H9 (cell line): ENCODE measurements at regions not wholly inside any gene's neighbourhood (a gene's known extent, or its start where the extent isn't known, plus 50 kb on each side); places are given as distances from the start of the nearest gene placed in this dataset.

Experiments
- DNase-seq: peaks from one replicate; pipeline ENCODE4 v3.0.0-alpha.2; 2017
- H2AFZ ChIP-seq: one replicate; pipeline ENCODE4 v1.6.1; 2013; ENCODE audit warnings: mild to moderate bottlenecking, low read length, control low read depth, moderate library complexity
- H2AK5ac ChIP-seq: 2 replicates; pipeline ENCODE4 v1.6.1; 2013; ENCODE audit warnings: low read length, control low read depth, mixed read lengths; ENCODE audit not compliant: insufficient read length
- H2BK120ac ChIP-seq: one replicate; pipeline ENCODE4 v1.6.1; 2013; ENCODE audit warnings: low read depth, mild to moderate bottlenecking, low read length, control low read depth, inconsistent platforms; ENCODE audit not compliant: poor library complexity, severe bottlenecking
- H2BK12ac ChIP-seq: 2 replicates; pipeline ENCODE4 v1.6.1; 2013; ENCODE audit warnings: low read length, control low read depth, mixed read lengths, low read depth; ENCODE audit not compliant: insufficient read length
- H2BK15ac ChIP-seq: 2 replicates; pipeline ENCODE4 v1.6.1; 2013; ENCODE audit warnings: low read depth, low read length, control low read depth
- H2BK20ac ChIP-seq: one replicate; pipeline ENCODE4 v1.6.1; 2013; ENCODE audit warnings: low read depth, mild to moderate bottlenecking, low read length, control low read depth, inconsistent platforms; ENCODE audit not compliant: poor library complexity, severe bottlenecking
- H2BK5ac ChIP-seq: 2 replicates; pipeline ENCODE4 v1.6.1; 2013; ENCODE audit warnings: low read length, control low read depth, mixed read lengths; ENCODE audit not compliant: insufficient read length
- H3K14ac ChIP-seq: 2 replicates; pipeline ENCODE4 v1.6.1; 2013; ENCODE audit warnings: low read length, control low read depth; ENCODE audit not compliant: insufficient read depth
- H3K18ac ChIP-seq: 2 replicates; pipeline ENCODE4 v1.6.1; 2013; ENCODE audit warnings: low read depth, mild to moderate bottlenecking, mixed read lengths, low read length, control low read depth; ENCODE audit not compliant: insufficient read length
- H3K23ac ChIP-seq: 2 replicates; pipeline ENCODE4 v1.6.1; 2013; ENCODE audit warnings: low read length, control low read depth, mixed read lengths, low read depth; ENCODE audit not compliant: insufficient read length
- H3K23me2 ChIP-seq: 2 replicates; pipeline ENCODE4 v1.6.1; 2013; ENCODE audit warnings: low read depth, mild to moderate bottlenecking, mixed read lengths, low read length, control low read depth; ENCODE audit not compliant: insufficient read length, poor library complexity, severe bottlenecking
- H3K27ac ChIP-seq: 2 replicates; pipeline ENCODE4 v1.5.1; 2013; ENCODE audit warnings: low read length, control low read depth, mixed read lengths, low read depth; ENCODE audit not compliant: insufficient read length
- H3K27me3 ChIP-seq: 2 replicates; pipeline ENCODE4 v1.6.1; 2013; ENCODE audit warnings: low read length, control low read depth, inconsistent platforms; ENCODE audit not compliant: insufficient read depth
- H3K4ac ChIP-seq: 2 replicates; pipeline ENCODE4 v1.6.1; 2013; ENCODE audit warnings: low read depth, mild to moderate bottlenecking, control low read depth, inconsistent platforms, low read length, moderate library complexity
- H3K4me1 ChIP-seq: 2 replicates; pipeline ENCODE4 v1.6.1; 2013; ENCODE audit warnings: low read length, control low read depth, inconsistent platforms; ENCODE audit not compliant: insufficient read depth
- H3K4me2 ChIP-seq: 2 replicates; pipeline ENCODE4 v1.6.1; 2013; ENCODE audit warnings: low read length, control low read depth, mixed read lengths; ENCODE audit not compliant: insufficient read length, insufficient read depth
- H3K56ac ChIP-seq: 2 replicates; pipeline ENCODE4 v1.6.1; 2013; ENCODE audit warnings: low read depth, mild to moderate bottlenecking, mixed read lengths, low read length, control low read depth; ENCODE audit not compliant: insufficient read length
- H3K79me1 ChIP-seq: 2 replicates; pipeline ENCODE4 v1.6.1; 2013; ENCODE audit warnings: low read depth, mild to moderate bottlenecking, moderate library complexity, low read length, control low read depth, inconsistent platforms; ENCODE audit not compliant: insufficient read depth, poor library complexity, severe bottlenecking
- H3K79me2 ChIP-seq: 2 replicates; pipeline ENCODE4 v1.6.1; 2013; ENCODE audit warnings: low read length, control low read depth, inconsistent platforms; ENCODE audit not compliant: insufficient read depth
- H3K9ac ChIP-seq: 2 replicates; pipeline ENCODE4 v1.6.1; 2013; ENCODE audit warnings: low read length, control low read depth, mixed read lengths; ENCODE audit not compliant: insufficient read length; ENCODE audit errors: extremely low read depth
- H3K9me3 ChIP-seq: one replicate; pipeline ENCODE4 v1.6.1; 2013; ENCODE audit warnings: low read depth, low read length, inconsistent platforms; ENCODE audit not compliant: control insufficient read depth
- H3T11ph ChIP-seq: one replicate; pipeline ENCODE4 v1.6.1; 2013; ENCODE audit warnings: mild to moderate bottlenecking, low read length, control low read depth, inconsistent platforms
- H4K20me1 ChIP-seq: one replicate; pipeline ENCODE4 v1.6.1; 2013; ENCODE audit not compliant: control insufficient read depth, insufficient read length, insufficient read depth
- H4K5ac ChIP-seq: 2 replicates; pipeline ENCODE4 v1.6.1; 2013; ENCODE audit warnings: low read depth, mild to moderate bottlenecking, mixed read lengths, low read length, control low read depth; ENCODE audit not compliant: insufficient read length
- H4K8ac ChIP-seq: replicated peaks from 2 replicates; pipeline ENCODE4 v1.6.1; 2013; ENCODE audit warnings: low read length, control low read depth, mixed read lengths, low read depth; ENCODE audit not compliant: insufficient read length
- H4K91ac ChIP-seq: 2 replicates; pipeline ENCODE4 v1.6.1; 2013; ENCODE audit warnings: low read depth, mild to moderate bottlenecking, moderate library complexity, mixed read lengths, low read length, control low read depth; ENCODE audit not compliant: insufficient read length
- H3K27ac Mint-ChIP-seq, 3 experiments: 2 replicates in 2 of 3; 3 replicates in 1 of 3; pipeline ENCODE4 v1.8.0; 2020 to 2021; ENCODE audit warnings: mixed read lengths in 3 of 3, mild to moderate bottlenecking in 1 of 3, moderate library complexity in 1 of 3
- H3K27me3 Mint-ChIP-seq: 2 replicates; pipeline ENCODE4 v1.8.0; 2021; ENCODE audit warnings: low read depth, mild to moderate bottlenecking, moderate library complexity, mixed read lengths
- H3K36me3 Mint-ChIP-seq, 3 experiments: 2 replicates in 2 of 3; 3 replicates in 1 of 3; pipeline ENCODE4 v1.8.0; 2020 to 2021; ENCODE audit warnings: low read depth in 3 of 3, mixed read lengths in 3 of 3; ENCODE audit not compliant: insufficient read depth in 1 of 3
- H3K4me1 Mint-ChIP-seq, 2 experiments: 2 replicates each; pipeline ENCODE4 v1.8.0; 2020; ENCODE audit warnings: mixed read lengths in 2 of 2
- H3K4me3 Mint-ChIP-seq, 2 experiments: 2 replicates in 1 of 2; 3 replicates in 1 of 2; pipeline ENCODE4 v1.8.0; 2020 to 2021; ENCODE audit warnings: mild to moderate bottlenecking in 2 of 2, mixed read lengths in 2 of 2, moderate library complexity in 1 of 2
- H3K9me3 Mint-ChIP-seq, 2 experiments: 2 replicates in 1 of 2; 3 replicates in 1 of 2; pipeline ENCODE4 v1.8.0; 2020; ENCODE audit warnings: mild to moderate bottlenecking in 2 of 2, mixed read lengths in 2 of 2, moderate library complexity in 1 of 2
- WGBS: extraction: QIAGEN DNeasy Blood & Tissue Kit; methylation state at CpG from one replicate; pipeline ENCODE4 v1.1.7; 2013; ENCODE audit warnings: missing lambda C conversion rate, low lambda C conversion rate, mixed read lengths; ENCODE audit not compliant: insufficient read length; ENCODE audit errors: extremely low coverage; 5-methylcytosine and 5-hydroxymethylcytosine counted together
- TF ChIP-seq, protein P1 (sequence below): fragments of 200-600 bp; sonication (generic); conservative IDR thresholded peaks from 3 replicates; pipeline ENCODE4 v1.8.0; 2021; ENCODE audit warnings: antibody characterized with exemption, mild to moderate bottlenecking

DNA sequence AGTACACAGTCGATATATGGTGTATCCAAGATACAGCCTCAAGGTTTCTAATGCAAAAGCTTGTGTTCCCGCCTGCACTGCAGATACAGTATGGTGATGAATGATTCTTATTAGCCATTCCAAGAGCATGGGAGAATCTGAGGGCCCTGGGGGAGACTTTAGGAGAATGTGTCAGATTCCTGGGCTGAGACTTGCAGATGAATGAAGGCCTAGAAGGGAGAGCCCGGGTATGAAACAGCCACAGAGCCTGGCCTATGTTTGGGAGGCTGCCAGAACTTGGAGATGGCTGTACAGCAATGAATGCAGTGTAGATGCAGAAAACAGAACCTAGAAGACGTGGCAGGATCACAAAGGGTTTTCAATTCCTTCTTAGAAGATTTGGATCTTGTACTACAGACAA lies 510.7 kb downstream of the HAPSTR1 start:
- Histone ChIP-seq H3K27ac (no peak overlapping the region), H3K4me2 (no peak overlapping the region), H3K27me3 (no peaks in the 10 kb centered on the region), H3K4ac (no peak overlapping the region), H3K23ac (no peak overlapping the region), H4K20me1 (no peaks in the 10 kb centered on the region), H2BK12ac (no peak overlapping the region), H2AK5ac (no peak overlapping the region), H2BK5ac (no peak overlapping the region), H2BK15ac (no peak overlapping the region), H3K14ac (no peak overlapping the region), H3K56ac (no peak overlapping the region), H2AFZ (no peak overlapping the region), H3K79me2 (no peaks in the 10 kb centered on the region), H3K9me3 (no peaks in the 10 kb centered on the region), H2BK20ac (no peak overlapping the region), H3K18ac (no peak overlapping the region), H3K4me1 (no peaks in the 10 kb centered on the region), H3T11ph (no peak overlapping the region), H4K8ac (no peak overlapping the region), H3K79me1 (no peaks in the 10 kb centered on the region), H3K23me2 (no peaks in the 10 kb centered on the region), H2BK120ac (no peak overlapping the region), H4K91ac (no peak overlapping the region), H4K5ac (no peak overlapping the region), H3K9ac (no peak overlapping the region)
- no peaks in the 10 kb centered on the region for H3K4me1 Mint-ChIP-seq
- H3K36me3 Mint-ChIP-seq = no peaks in the 10 kb centered on the region
- no peak overlapping the region for H3K27ac Mint-ChIP-seq
- DNase-seq = no peak
- TF ChIP-seq, protein P1, sequence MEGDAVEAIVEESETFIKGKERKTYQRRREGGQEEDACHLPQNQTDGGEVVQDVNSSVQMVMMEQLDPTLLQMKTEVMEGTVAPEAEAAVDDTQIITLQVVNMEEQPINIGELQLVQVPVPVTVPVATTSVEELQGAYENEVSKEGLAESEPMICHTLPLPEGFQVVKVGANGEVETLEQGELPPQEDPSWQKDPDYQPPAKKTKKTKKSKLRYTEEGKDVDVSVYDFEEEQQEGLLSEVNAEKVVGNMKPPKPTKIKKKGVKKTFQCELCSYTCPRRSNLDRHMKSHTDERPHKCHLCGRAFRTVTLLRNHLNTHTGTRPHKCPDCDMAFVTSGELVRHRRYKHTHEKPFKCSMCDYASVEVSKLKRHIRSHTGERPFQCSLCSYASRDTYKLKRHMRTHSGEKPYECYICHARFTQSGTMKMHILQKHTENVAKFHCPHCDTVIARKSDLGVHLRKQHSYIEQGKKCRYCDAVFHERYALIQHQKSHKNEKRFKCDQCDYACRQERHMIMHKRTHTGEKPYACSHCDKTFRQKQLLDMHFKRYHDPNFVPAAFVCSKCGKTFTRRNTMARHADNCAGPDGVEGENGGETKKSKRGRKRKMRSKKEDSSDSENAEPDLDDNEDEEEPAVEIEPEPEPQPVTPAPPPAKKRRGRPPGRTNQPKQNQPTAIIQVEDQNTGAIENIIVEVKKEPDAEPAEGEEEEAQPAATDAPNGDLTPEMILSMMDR = no peak
- no peak overlapping the region for H3K4me3 Mint-ChIP-seq
- WGBS = no CpG with 5 or more reads among the region's 4 CpGs
- H3K9me3 Mint-ChIP-seq = no peaks in the 10 kb centered on the region
- H3K27me3 Mint-ChIP-seq = no peaks in the 10 kb centered on the region
